ENCODE measurements at regions not wholly inside any gene's neighbourhood (a gene's known extent, or its start where the extent isn't known, plus 50 kb on each side); places are given as distances from the start of the nearest gene placed in this dataset.
A peak's percentile ranks its signal among the peaks of the same experiment; 100 is the strongest.

- TF ChIP-seq MAX (IDR thresholded peaks at IDR 0.05) (0 out of 2 replicates have a peak, but pooled peaks have one; percentile 30), CREB1 (IDR thresholded peaks at IDR 0.05; ENCODE audit: low read depth) (no peak), REST (IDR thresholded peaks at IDR 0.05; ENCODE audit: low read depth) (no peak), CEBPB (IDR thresholded peaks at IDR 0.05) (no peak), RAD21 (IDR thresholded peaks at IDR 0.05; ENCODE audit: low read depth) (peak; percentile 73), NFIC (IDR thresholded peaks at IDR 0.05) (no peak)
Observed at GRCh38 chr14:30270200-30271161, 288.5 kb upstream of the G2E3 start.
